ENCODE measurements at regions not wholly inside any gene's neighbourhood (a gene's known extent, or its start where the extent isn't known, plus 50 kb on each side); places are given as distances from the start of the nearest gene placed in this dataset.

- Histone ChIP-seq H3K4me3 (no peak overlapping the region), H3K9me3 (no peaks in the 10 kb centered on the region), H3K27ac (peak overlapping the region in 1 of 2 donors; percentile 60), H3K27me3 (no peaks in the 10 kb centered on the region), H3K4me1 (peaks cover 8 to 50% of the 10 kb centered on the region in 2 donors), H3K36me3 (no peaks in the 10 kb centered on the region)
- intact Hi-C loops (cut with DNase I), result loop anchor here (5.0 to 10.0 kb wide), 6 partner anchors 66 to 1346 kb away; partner anchors contain the start of genes CEP57L1, METTL24, SEC63 and SESN1
- TF ChIP-seq CTCF (IDR thresholded peaks at IDR 0.05), result no peak
- DNase-seq (ENCODE audit: low spot score in 2 of 2), result no peak
Observed at GRCh38 chr6:109303164-109303563, 79.1 kb downstream of the CD164 start.

GRCh38 chr6:109302176-109302575 lies 80.1 kb downstream of the CD164 start:
- peak overlapping the region; percentile 79 to 80 for H3K27ac ChIP-seq
- no peaks in the 10 kb centered on the region for H3K27me3 ChIP-seq
- DNase-seq (ENCODE audit: low spot score in 2 of 2), result no peak
- H3K9me3 ChIP-seq, result no peaks in the 10 kb centered on the region
- intact Hi-C loops (cut with DNase I), result loop anchor here (5.0 to 10.0 kb wide), 6 partner anchors 65 to 1345 kb away; partner anchors contain the start of genes CEP57L1, METTL24, SEC63 and SESN1
- H3K4me3 ChIP-seq, result no peak overlapping the region
- TF ChIP-seq CTCF (IDR thresholded peaks at IDR 0.05), result no peak
- peaks cover 8 to 60% of the 10 kb centered on the region in 2 donors for H3K4me1 ChIP-seq
- no peaks in the 10 kb centered on the region for H3K36me3 ChIP-seq

- Histone ChIP-seq H3K4me3 (no peak overlapping the region), H3K9me3 (no peaks in the 10 kb centered on the region), H3K27ac (peak overlapping the region; percentile 79 to 80), H3K27me3 (no peaks in the 10 kb centered on the region), H3K4me1 (peaks cover 8 to 61% of the 10 kb centered on the region in 2 donors), H3K36me3 (no peaks in the 10 kb centered on the region)
- intact Hi-C loops (cut with DNase I), result loop anchor here (2.0 to 10.0 kb wide), 7 partner anchors 64 to 1344 kb away; partner anchors contain the start of genes CD164, CEP57L1, METTL24 and SEC63
- no peak for TF ChIP-seq CTCF (IDR thresholded peaks at IDR 0.05)
- no peak for DNase-seq (ENCODE audit: low spot score in 2 of 2)
Observed at GRCh38 chr6:109301418-109301817, 80.8 kb downstream of the CD164 start.

- no peaks in the 10 kb centered on the region for H3K36me3 ChIP-seq
- TF ChIP-seq CTCF (IDR thresholded peaks at IDR 0.05), result no peak
- no peaks in the 10 kb centered on the region for H3K9me3 ChIP-seq
- H3K4me3 ChIP-seq, result no peak overlapping the region
- no peak for DNase-seq (ENCODE audit: low spot score in 2 of 2)
- intact Hi-C loops (cut with DNase I), result loop anchor here (2.0 to 10.0 kb wide), 7 partner anchors 64 to 1344 kb away; partner anchors contain the start of genes CD164, CEP57L1, METTL24 and SEC63
- peaks cover 8 to 61% of the 10 kb centered on the region in 2 donors for H3K4me1 ChIP-seq
- H3K27ac ChIP-seq, result peak overlapping the region; percentile 79 to 80
- no peaks in the 10 kb centered on the region for H3K27me3 ChIP-seq
Observed at GRCh38 chr6:109300874-109301273, 81.4 kb downstream of the CD164 start.

GRCh38 chr6:109299776-109300564 lies 82.3 kb downstream of the CD164 start:
- Histone ChIP-seq H3K9me3 (no peaks in the 10 kb centered on the region), H3K4me3 (no peak overlapping the region), H3K27ac (peak overlapping the region; percentile 79 to 80), H3K27me3 (no peaks in the 10 kb centered on the region), H3K36me3 (no peaks in the 10 kb centered on the region), H3K4me1 (peaks cover 8 to 61% of the 10 kb centered on the region in 2 donors)
- intact Hi-C loops (cut with DNase I), result loop anchor here (2.0 to 10.0 kb wide), 8 partner anchors 63 to 1343 kb away; partner anchors contain the start of genes CD164, CEP57L1, METTL24 and SEC63
- TF ChIP-seq CTCF (IDR thresholded peaks at IDR 0.05), result no peak
- peak; percentile 28 to 88 for DNase-seq (ENCODE audit: low spot score in 2 of 2)

All from ascending aorta (tissue), 2 donors.